ENCODE measurements at regions not wholly inside any gene's neighbourhood (a gene's known extent, or its start where the extent isn't known, plus 50 kb on each side); places are given as distances from the start of the nearest gene placed in this dataset.

DNA sequence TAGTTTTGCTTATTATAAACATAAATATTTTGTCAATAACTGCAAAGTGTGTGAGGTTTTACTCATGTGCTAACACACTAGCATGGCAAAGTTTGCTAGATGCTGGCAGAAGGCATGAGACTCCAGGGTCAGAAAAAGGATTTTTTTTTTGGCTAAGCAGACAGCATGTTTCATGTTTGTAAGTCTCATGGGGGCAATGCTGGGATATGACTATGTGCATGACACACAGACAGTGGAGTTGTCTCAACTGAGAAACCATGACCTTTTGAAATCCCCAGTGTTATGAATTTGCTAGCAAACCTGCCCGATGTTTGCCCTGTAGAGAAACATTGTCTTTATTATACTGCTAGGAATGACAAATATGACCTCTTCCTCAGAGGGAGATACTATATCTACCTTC, 448.2 kb downstream of the BRINP3 start:
- DNase-seq (ENCODE audit: low read depth in 4 of 4, low spot score in 3 of 4) = no peak

DNA sequence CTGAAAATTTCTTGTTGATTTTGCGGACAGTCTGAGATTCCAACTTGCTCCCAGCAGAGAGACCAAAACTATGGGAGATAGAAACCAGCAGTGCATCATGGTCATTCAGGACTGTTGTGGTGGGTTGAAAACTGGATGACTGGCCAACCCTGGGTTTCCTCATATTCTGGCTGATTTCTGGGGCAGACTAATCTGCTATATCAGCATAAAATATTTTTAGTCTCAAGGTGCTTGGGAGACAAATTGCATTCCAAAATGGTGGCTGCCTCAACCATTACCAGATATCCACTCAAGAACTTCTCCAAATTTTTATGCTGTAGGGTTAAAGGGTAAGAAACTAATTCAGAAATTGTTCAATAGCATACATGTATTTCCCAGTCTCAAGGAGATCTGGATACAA, 434.0 kb downstream of the BRINP3 start:
- DNase-seq (ENCODE audit: low read depth in 4 of 4, low spot score in 3 of 4) = no peak

DNA sequence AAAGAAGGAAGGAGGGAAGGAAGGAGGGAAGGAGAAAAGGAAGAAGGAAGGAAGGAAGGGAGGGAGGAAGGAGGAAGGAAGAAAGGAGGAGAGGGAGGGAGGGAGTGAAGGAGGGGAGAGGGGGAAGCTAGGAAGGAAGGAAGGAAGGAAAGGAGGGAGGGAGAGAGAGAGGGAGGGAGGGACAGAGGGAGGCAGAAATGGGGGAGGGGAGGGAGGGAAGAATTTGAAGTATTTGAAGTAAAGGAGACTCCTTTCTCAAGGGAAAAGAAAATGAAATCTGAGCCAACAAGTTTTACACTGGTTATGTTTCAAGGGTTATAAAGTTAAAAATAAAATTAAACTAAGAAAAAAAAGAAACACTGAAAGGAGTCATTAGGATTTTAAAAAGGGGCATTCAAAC, 431.4 kb downstream of the BRINP3 start:
- DNase-seq (ENCODE audit: low read depth in 4 of 4, low spot score in 3 of 4) = no peak

All from right renal pelvis (tissue), 4 donors.